Adipose tissue (tissue), 3 donors: ENCODE measurements at regions not wholly inside any gene's neighbourhood (a gene's known extent, or its start where the extent isn't known, plus 50 kb on each side); places are given as distances from the start of the nearest gene placed in this dataset.

Experiments
- H3K27ac ChIP-seq: one replicate; pipeline ENCODE4 v1.5.1; 2013; ENCODE audit warnings: low read depth, low read length
- WGBS, 3 donors: extraction: QIAGEN DNeasy Blood & Tissue Kit; methylation state at CpG; one replicate each; pipeline ENCODE4 v1.1.7; 2013; 5-methylcytosine and 5-hydroxymethylcytosine counted together
- donor health status: healthy with polysubstance abuse.
- donor health status: Bipolar disorder and iron deficiency.
- donor health status: healthy.

GRCh38 chr17:77694391-77695363, 263.8 kb upstream of the TNRC6C start:
- WGBS, 3 donors, result 70 to 88% (median 86%) methylated on average over 11 of the region's 11 CpGs
- no peak overlapping the region for H3K27ac ChIP-seq

GRCh38 chr17:77695386-77695785, 263.1 kb upstream of the TNRC6C start:
- 74 to 90% (median 89%) methylated on average over 9 of the region's 9 CpGs for WGBS, 3 donors
- no peak overlapping the region for H3K27ac ChIP-seq

GRCh38 chr17:77696151-77696720, 262.3 kb upstream of the TNRC6C start:
- whole genome bisulfite sequencing, 3 donors, result 10 to 36% (median 24%) methylated on average over 16 to 25 of the region's 26 CpGs
- H3K27ac ChIP-seq, result no peak overlapping the region

- no peak overlapping the region for H3K27ac ChIP-seq
- 30 to 41% (median 35%) methylated on average over 15 of the region's 15 CpGs for WGBS, 3 donors
These were observed 261.6 kb upstream of the TNRC6C start for GRCh38 chr17:77696721-77697460.

- WGBS, 3 donors, result 66 to 72% (median 67%) methylated on average over 16 of the region's 16 CpGs
- no peak overlapping the region for H3K27ac ChIP-seq
These were observed 260.8 kb upstream of the TNRC6C start for GRCh38 chr17:77697480-77698400.

- 79 to 91% (median 87%) methylated on average over 21 of the region's 21 CpGs for WGBS, 3 donors
- H3K27ac ChIP-seq, result no peak overlapping the region
These were observed 259.4 kb upstream of the TNRC6C start for GRCh38 chr17:77698903-77699623.

GRCh38 chr17:77700165-77700881, 258.2 kb upstream of the TNRC6C start:
- WGBS, 3 donors, result 52 to 75% (median 68%) methylated on average over 13 of the region's 13 CpGs
- no peak overlapping the region for H3K27ac ChIP-seq

GRCh38 chr17:77701996-77702395, 256.5 kb upstream of the TNRC6C start:
- no peak overlapping the region for H3K27ac ChIP-seq
- WGBS, 3 donors, result 53 to 60% (median 59%) methylated on average over 5 of the region's 5 CpGs

- WGBS, 3 donors, result 64 to 88% (median 85%) methylated on average over 4 of the region's 4 CpGs
- H3K27ac ChIP-seq, result no peak overlapping the region
These were observed 254.3 kb upstream of the TNRC6C start for GRCh38 chr17:77704048-77704815.

GRCh38 chr17:77706938-77707337, 251.6 kb upstream of the TNRC6C start:
- WGBS, 3 donors, result 58 to 85% (median 74%) methylated on average over 6 of the region's 6 CpGs
- H3K27ac ChIP-seq, result no peak overlapping the region

- no peak overlapping the region for H3K27ac ChIP-seq
- 82 to 86% (median 84%) methylated on average over 4 of the region's 4 CpGs for WGBS, 3 donors
These were observed 251.0 kb upstream of the TNRC6C start for GRCh38 chr17:77707546-77707945.

GRCh38 chr17:77708049-77708448, 250.5 kb upstream of the TNRC6C start:
- WGBS, 3 donors, result 78 to 85% (median 83%) methylated on average over 4 of the region's 4 CpGs
- no peak overlapping the region for H3K27ac ChIP-seq

GRCh38 chr17:77708936-77709335, 249.6 kb upstream of the TNRC6C start:
- H3K27ac ChIP-seq, result no peak overlapping the region
- WGBS, 3 donors, result 66 to 90% (median 86%) methylated on average over 8 of the region's 8 CpGs

- no peak overlapping the region for H3K27ac ChIP-seq
- 53 to 76% (median 75%) methylated on average over 5 of the region's 5 CpGs for WGBS, 3 donors
These were observed 248.9 kb upstream of the TNRC6C start for GRCh38 chr17:77709594-77709993.

- no peak overlapping the region for H3K27ac ChIP-seq
These were observed 245.9 kb upstream of the TNRC6C start for GRCh38 chr17:77712578-77712977.

GRCh38 chr17:77716289-77716926, 242.1 kb upstream of the TNRC6C start:
- 17 to 63% (median 43%) methylated on average over 1 of the region's 1 CpG for WGBS, 3 donors
- H3K27ac ChIP-seq, result no peak overlapping the region
